Small intestine (tissue), 7 donors: ENCODE measurements at regions not wholly inside any gene's neighbourhood (a gene's known extent, or its start where the extent isn't known, plus 50 kb on each side); places are given as distances from the start of the nearest gene placed in this dataset.
A peak's percentile ranks its signal among the peaks of the same experiment; 100 is the strongest.

Experiments used
- DNase-seq, 2 donors: peaks; one replicate each; pipeline versions ENCODE4 v3.0.0 to v3.0.0-alpha.2; 2013
- FAIRE-seq: peaks from 2 replicates; lab custom pipeline; 2012; peaks lifted over from hg19 to GRCh38; lab: Jason Lieb, UNC
- H3K27ac ChIP-seq, 3 donors: one replicate each; pipeline ENCODE4 v1.5.1; 2013; ENCODE audit warnings: low read length in 2 of 3, mild to moderate bottlenecking in 2 of 3, control low read depth in 1 of 3, inconsistent platforms in 1 of 3, low read depth in 1 of 3, moderate library complexity in 1 of 3
- H3K27me3 ChIP-seq, 3 donors: one replicate each; pipeline ENCODE4 v1.6.1; 2013; ENCODE audit warnings: low read length in 3 of 3, inconsistent platforms in 1 of 3; ENCODE audit not compliant: control insufficient read depth in 3 of 3, insufficient read depth in 3 of 3
- H3K36me3 ChIP-seq, 3 donors: one replicate each; pipeline ENCODE4 v1.6.1; 2013; ENCODE audit warnings: low read length in 3 of 3, inconsistent platforms in 1 of 3, low read depth in 1 of 3, mild to moderate bottlenecking in 1 of 3, moderate library complexity in 1 of 3; ENCODE audit not compliant: control insufficient read depth in 3 of 3, insufficient read depth in 2 of 3
- H3K4me1 ChIP-seq, 3 donors: one replicate each; pipeline ENCODE4 v1.6.1; 2013; ENCODE audit warnings: low read length in 2 of 3, inconsistent platforms in 1 of 3, low read depth in 1 of 3, mild to moderate bottlenecking in 1 of 3, moderate library complexity in 1 of 3; ENCODE audit not compliant: control insufficient read depth in 3 of 3, insufficient read depth in 2 of 3
- H3K4me3 ChIP-seq, 3 donors: one replicate each; pipeline ENCODE4 v1.5.1; 2013; ENCODE audit warnings: low read length in 3 of 3, control low read depth in 1 of 3, inconsistent platforms in 1 of 3, low read depth in 1 of 3, mild to moderate bottlenecking in 1 of 3, moderate library complexity in 1 of 3
- H3K9me3 ChIP-seq, 2 donors: one replicate each; pipeline ENCODE4 v1.6.1; 2013; ENCODE audit warnings: low read depth in 1 of 2, low read length in 1 of 2; ENCODE audit not compliant: control insufficient read depth in 2 of 2, insufficient read depth in 1 of 2
- WGBS, 3 donors: extraction: QIAGEN DNeasy Blood & Tissue Kit; methylation state at CpG; one replicate each; pipeline ENCODE4 v1.1.7; 2013; 5-methylcytosine and 5-hydroxymethylcytosine counted together
- donor health status: healthy with polysubstance abuse.
- donor health status: control.
- donor health status: control.
- donor health status: Bipolar disorder and iron deficiency.
- donor health status: healthy.

DNA sequence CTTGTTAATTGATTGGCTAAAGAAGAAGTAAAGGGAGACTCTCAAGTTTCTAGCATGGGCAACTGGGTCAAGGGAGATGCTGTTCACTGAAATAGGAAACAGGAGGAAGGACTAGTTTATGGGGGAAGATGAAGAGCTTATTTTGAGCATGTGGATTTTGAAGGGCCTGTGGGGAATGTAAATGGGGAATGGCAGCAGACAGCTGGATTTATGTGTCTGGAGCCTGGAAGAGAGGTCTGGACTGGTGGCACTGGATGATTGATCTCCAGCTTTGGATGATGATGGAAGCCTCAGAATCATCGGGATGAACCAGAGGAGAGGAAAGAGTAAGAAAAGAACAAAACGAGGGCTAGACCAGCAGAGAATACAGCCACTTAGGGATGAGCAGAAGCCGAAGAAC lies 54.9 kb upstream of the ENAH start:
- DNase-seq (no peak), FAIRE-seq (no peak)
- H3K27me3 ChIP-seq = no peaks in the 10 kb centered on the region

GRCh38 chr1:225709101-225709500 lies 56.2 kb upstream of the ENAH start:
- H3K27ac ChIP-seq = no peak overlapping the region
- H3K36me3 ChIP-seq = no peaks in the 10 kb centered on the region
- 93 to 95% (median 95%) methylated on average over 4 of the region's 4 CpGs for WGBS, 3 donors
- H3K4me1 ChIP-seq = peaks cover 0 to 4% (median 4%) of the 10 kb centered on the region in 3 donors
- no peaks in the 10 kb centered on the region for H3K27me3 ChIP-seq
- DNase-seq (no peak), FAIRE-seq (no peak)
- H3K9me3 ChIP-seq = no peaks in the 10 kb centered on the region
- no peak overlapping the region for H3K4me3 ChIP-seq

More for the DNA sequence above, 54.9 kb upstream of the ENAH start:
- peaks cover 0 to 4% (median 4%) of the 10 kb centered on the region in 3 donors for H3K4me1 ChIP-seq
- no peaks in the 10 kb centered on the region for H3K36me3 ChIP-seq
- H3K27ac ChIP-seq = no peak overlapping the region
- H3K4me3 ChIP-seq = no peak overlapping the region
- 80 to 93% (median 91%) methylated on average over 3 of the region's 3 CpGs for WGBS, 3 donors
- no peaks in the 10 kb centered on the region for H3K9me3 ChIP-seq

- 32 to 58% (median 40%) methylated on average over 5 of the region's 5 CpGs for WGBS, 3 donors
- H3K4me3 ChIP-seq = no peak overlapping the region
- no peaks in the 10 kb centered on the region for H3K36me3 ChIP-seq
- H3K9me3 ChIP-seq = no peaks in the 10 kb centered on the region
- no peak for FAIRE-seq
- no peak for DNase-seq
- no peaks in the 10 kb centered on the region for H3K27me3 ChIP-seq
- H3K4me1 ChIP-seq = peaks cover 0 to 4% (median 4%) of the 10 kb centered on the region in 3 donors
- no peak overlapping the region for H3K27ac ChIP-seq
Measured at GRCh38 chr1:225710804-225711203, 57.9 kb upstream of the ENAH start.

- WGBS, 3 donors = 36 to 60% (median 57%) methylated on average over 4 of the region's 4 CpGs
- Histone ChIP-seq H3K4me3 (no peak overlapping the region), H3K9me3 (no peaks in the 10 kb centered on the region), H3K36me3 (no peaks in the 10 kb centered on the region), H3K27ac (no peak overlapping the region), H3K27me3 (no peaks in the 10 kb centered on the region), H3K4me1 (peaks cover 0 to 4% (median 4%) of the 10 kb centered on the region in 3 donors)
- peak; percentile 58 to 69 for DNase-seq
- FAIRE-seq = no peak
Measured at GRCh38 chr1:225711236-225711937, 58.5 kb upstream of the ENAH start.

DNA sequence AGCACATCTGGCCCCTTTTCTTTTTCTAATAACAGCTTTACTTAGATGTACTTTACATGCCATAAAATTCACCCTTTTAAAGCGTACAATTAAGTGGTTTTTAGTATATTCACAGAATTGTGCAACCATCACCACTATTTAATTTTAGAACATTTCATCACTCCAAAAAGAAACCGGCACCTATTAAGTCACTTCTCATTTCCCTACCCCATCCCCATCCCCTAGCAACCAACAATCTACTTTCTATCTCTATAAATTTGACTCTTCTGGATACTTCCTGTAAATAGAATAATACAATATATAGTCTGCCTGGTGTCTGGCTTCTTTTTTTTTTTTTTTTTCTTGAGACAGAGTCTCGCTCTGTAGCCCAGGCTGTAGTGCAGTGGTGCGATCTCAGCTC lies 59.5 kb upstream of the ENAH start:
- peaks cover 0 to 4% (median 4%) of the 10 kb centered on the region in 3 donors for H3K4me1 ChIP-seq
- no peak overlapping the region for H3K27ac ChIP-seq
- H3K4me3 ChIP-seq = no peak overlapping the region
- FAIRE-seq (no peak), DNase-seq (no peak)
- H3K27me3 ChIP-seq = no peaks in the 10 kb centered on the region
- no peaks in the 10 kb centered on the region for H3K9me3 ChIP-seq
- no peaks in the 10 kb centered on the region for H3K36me3 ChIP-seq
- WGBS, 3 donors = 80 to 93% (median 86%) methylated on average over 4 of the region's 4 CpGs

- Histone ChIP-seq H3K4me3 (no peak overlapping the region), H3K9me3 (no peaks in the 10 kb centered on the region), H3K27ac (no peak overlapping the region), H3K27me3 (no peaks in the 10 kb centered on the region), H3K36me3 (no peaks in the 10 kb centered on the region), H3K4me1 (peaks cover 0 to 4% (median 4%) of the 10 kb centered on the region in 3 donors)
- DNase-seq (no peak), FAIRE-seq (no peak)
- WGBS, 3 donors = 94 to 95% (median 95%) methylated on average over 8 of the region's 8 CpGs
Measured at GRCh38 chr1:225713281-225713680, 60.4 kb upstream of the ENAH start.

- DNase-seq (no peak), FAIRE-seq (no peak)
- WGBS, 3 donors = 93 to 97% (median 96%) methylated on average over 4 of the region's 4 CpGs
- H3K9me3 ChIP-seq = no peaks in the 10 kb centered on the region
- no peaks in the 10 kb centered on the region for H3K27me3 ChIP-seq
- no peaks in the 10 kb centered on the region for H3K36me3 ChIP-seq
- H3K4me3 ChIP-seq = no peak overlapping the region
- no peaks in the 10 kb centered on the region for H3K4me1 ChIP-seq
- no peak overlapping the region for H3K27ac ChIP-seq
Measured at GRCh38 chr1:225720937-225721336, 56.7 kb upstream of the SRP9 start.

- WGBS, 3 donors = 89 to 94% (median 94%) methylated on average over 4 of the region's 4 CpGs
- H3K27me3 ChIP-seq = no peaks in the 10 kb centered on the region
- H3K36me3 ChIP-seq = no peaks in the 10 kb centered on the region
- no peak overlapping the region for H3K4me3 ChIP-seq
- no peaks in the 10 kb centered on the region for H3K9me3 ChIP-seq
- no peak overlapping the region for H3K27ac ChIP-seq
- DNase-seq = no peak
- FAIRE-seq = no peak
- H3K4me1 ChIP-seq = no peaks in the 10 kb centered on the region
Measured at GRCh38 chr1:225724251-225724650, 53.4 kb upstream of the SRP9 start.
